ENCODE measurements at regions not wholly inside any gene's neighbourhood (a gene's known extent, or its start where the extent isn't known, plus 50 kb on each side); places are given as distances from the start of the nearest gene placed in this dataset.

DNA sequence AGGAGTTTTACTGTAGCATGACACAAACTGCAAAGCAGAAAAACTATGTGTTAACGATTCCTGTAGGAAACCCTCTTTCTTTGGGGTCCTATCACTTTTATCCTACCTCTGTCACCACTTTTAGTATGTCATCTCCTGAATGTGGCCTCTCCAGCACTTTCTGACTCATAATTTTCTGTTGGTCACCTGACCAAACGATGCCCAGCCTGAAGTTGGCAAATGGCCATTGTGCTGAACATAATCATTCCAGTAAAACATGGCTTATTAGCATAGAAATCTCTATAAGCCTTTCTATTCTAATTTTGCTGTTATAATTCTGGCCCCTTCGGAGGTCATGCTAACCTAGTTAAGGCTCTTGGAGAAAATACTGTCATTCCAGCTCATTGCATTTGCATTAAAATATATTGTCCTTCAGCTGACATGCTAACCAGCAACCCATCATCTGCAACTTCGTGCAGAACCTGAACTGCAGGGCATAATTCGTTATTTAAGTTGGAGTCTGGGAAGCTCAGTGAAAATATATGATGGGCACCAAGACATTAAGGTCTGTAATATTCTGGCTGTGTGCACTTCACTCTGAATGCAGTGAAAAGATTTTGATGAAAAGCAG is 140.3 kb downstream of the NMUR2 start:
- dilution Hi-C loops (cut with MboI; ENCODE audit: extremely low pct_ligation_motif_present, low sequenced_read_pairs), result no loop called here
- DNase-seq (ENCODE audit: low read depth, low spot score) (no peak), FAIRE-seq (no peak)
- no peak overlapping the region for H3K4me2 ChIP-seq (ENCODE audit: insufficient read depth, low read length)
- ChIA-PET POLR2A (no interaction called here), CTCF (no interaction called here)
- H3K27me3 ChIP-seq (ENCODE audit: control insufficient read depth in 2 of 2, insufficient read depth in 2 of 2, low read length in 2 of 2), result no peaks in the 10 kb centered on the region
- H4K20me1 ChIP-seq (replicated peaks; ENCODE audit: control insufficient read depth, extremely low read depth, insufficient read depth, low read length), result no peaks in the 10 kb centered on the region
- no peaks in the 10 kb centered on the region for H3K79me2 ChIP-seq (ENCODE audit: control insufficient read depth, insufficient read depth, low read length)
- no peaks in the 10 kb centered on the region for H3K4me1 ChIP-seq (ENCODE audit: control insufficient read depth, extremely low read depth, insufficient read depth, low read length)
- H3K27ac ChIP-seq (ENCODE audit: insufficient read depth, low read depth, low read length), result no peak overlapping the region
- H3K36me3 ChIP-seq (ENCODE audit: control insufficient read depth in 2 of 2, extremely low read depth in 1 of 2, insufficient read depth in 2 of 2, low read length in 2 of 2), result no peaks in the 10 kb centered on the region
- H3K4me3 ChIP-seq (replicated peaks in 1 of 3; ENCODE audit: insufficient read depth in 1 of 3, low read depth in 1 of 3, low read length in 3 of 3), result no peak overlapping the region
- no peak overlapping the region for H2AFZ ChIP-seq (ENCODE audit: low read depth, low read length)
- H3K9me1 ChIP-seq (replicated peaks; ENCODE audit: control insufficient read depth, extremely low read depth, insufficient read depth, low read length), result no peaks in the 10 kb centered on the region
- H3K9ac ChIP-seq (replicated peaks; ENCODE audit: extremely low read depth, insufficient read depth, low read length), result no peak overlapping the region
- H3K9me3 ChIP-seq (replicated peaks; ENCODE audit: control insufficient read depth, insufficient read depth, low read length), result no peaks in the 10 kb centered on the region
- BruUV-seq (replicated peaks), result no TSS peak
- TF ChIP-seq POLR2AphosphoS5 (IDR thresholded peaks at IDR 0.05; ENCODE audit: insufficient read depth, low read depth, low read length) (no peak), JUN (IDR thresholded peaks at IDR 0.05; ENCODE audit: borderline replicate concordance, insufficient read depth, insufficient read length, low read depth) (no peak), POLR2A (IDR thresholded peaks at IDR 0.05; ENCODE audit: low read depth, low read length) (no peak), MYC (IDR thresholded peaks at IDR 0.05; ENCODE audit: low read depth, low read length) (no peak), FOS (IDR thresholded peaks at IDR 0.05; ENCODE audit: borderline replicate concordance, insufficient read depth, low read length) (no peak), EZH2 (IDR thresholded peaks at IDR 0.05; ENCODE audit: borderline replicate concordance, low read depth, low read length, severe bottlenecking) (no peak), CTCF (IDR thresholded peaks at IDR 0.05; ENCODE audit: extremely low read depth in 1 of 2, insufficient read depth in 1 of 2, low read depth in 1 of 2, low read length in 2 of 2) (no peak), GATA2 (IDR thresholded peaks at IDR 0.05; ENCODE audit: insufficient read depth, insufficient read length, low read depth, low read length) (no peak), MAX (IDR thresholded peaks at IDR 0.05; ENCODE audit: insufficient read depth, insufficient read length) (no peak)
- intact Hi-C loops (cut with micrococcal nuclease), result no loop called here

All from endothelial cell of umbilical vein (primary cell).